GM23338 (cell line): ENCODE measurements at regions not wholly inside any gene's neighbourhood (a gene's known extent, or its start where the extent isn't known, plus 50 kb on each side); places are given as distances from the start of the nearest gene placed in this dataset.

Source experiments
- ATAC-seq: fragments of 200-7000 bp; cut with Tn5 transposase; 3 replicates; pipeline ENCODE4 v1.9.1; 2020
- DNase-seq: peaks from one replicate; pipeline ENCODE4 v3.0.0-alpha.2; 2015; ENCODE audit warnings: low spot score
- H2AFZ ChIP-seq: fragments of 200-600 bp; sonication (generic); 2 replicates; pipeline ENCODE4 v1.8.0; 2016; ENCODE audit warnings: antibody characterized with exemption, mild to moderate bottlenecking, moderate library complexity
- H3F3A ChIP-seq: fragments of 200-600 bp; sonication (generic); replicated peaks from 2 replicates; pipeline ENCODE4 v1.8.0; 2017; ENCODE audit warnings: antibody characterized with exemption, mixed run types, low read depth
- H3K27ac ChIP-seq: fragments of 200-600 bp; sonication (generic); 2 replicates; pipeline ENCODE4 v1.6.1; 2016; ENCODE audit warnings: low read depth
- H3K27me3 ChIP-seq: fragments of 200-600 bp; sonication (generic); 2 replicates; pipeline ENCODE4 v1.8.0; 2016; ENCODE audit warnings: mild to moderate bottlenecking, mixed run types, moderate library complexity; ENCODE audit not compliant: insufficient read depth
- H3K36me3 ChIP-seq: fragments of 200-600 bp; sonication (generic); 2 replicates; pipeline ENCODE4 v1.8.0; 2016; ENCODE audit warnings: mild to moderate bottlenecking; ENCODE audit not compliant: insufficient read depth
- H3K4me1 ChIP-seq: fragments of 200-600 bp; sonication (generic); 2 replicates; pipeline ENCODE4 v1.8.0; 2016; ENCODE audit warnings: mild to moderate bottlenecking, moderate library complexity; ENCODE audit not compliant: insufficient read depth
- H3K4me2 ChIP-seq: fragments of 200-600 bp; sonication (generic); 2 replicates; pipeline ENCODE4 v1.7.1; 2017; ENCODE audit warnings: mixed run types
- H3K4me3 ChIP-seq: fragments of 200-600 bp; sonication (generic); 2 replicates; pipeline ENCODE4 v1.6.1; 2016; ENCODE audit warnings: mixed run types
- H3K79me2 ChIP-seq: fragments of 200-600 bp; sonication (generic); replicated peaks from 2 replicates; pipeline ENCODE4 v1.8.0; 2017; ENCODE audit warnings: mild to moderate bottlenecking; ENCODE audit not compliant: insufficient read depth
- H3K9me2 ChIP-seq: fragments of 200-600 bp; sonication (generic); 2 replicates; pipeline ENCODE4 v1.8.0; 2017; ENCODE audit not compliant: insufficient read depth
- H4K20me1 ChIP-seq: fragments of 200-600 bp; sonication (generic); replicated peaks from 2 replicates; pipeline ENCODE4 v1.8.0; 2017; ENCODE audit warnings: mild to moderate bottlenecking; ENCODE audit not compliant: insufficient read depth
- H3K27ac Mint-ChIP-seq: 2 replicates; pipeline ENCODE4 v1.8.0; 2020; ENCODE audit warnings: inconsistent platforms, mild to moderate bottlenecking, moderate library complexity, mixed read lengths
- H3K27me3 Mint-ChIP-seq: 3 replicates; pipeline ENCODE4 v1.8.0; 2022; ENCODE audit warnings: low read depth, mild to moderate bottlenecking, moderate library complexity, mixed read lengths, inconsistent platforms; ENCODE audit not compliant: insufficient read depth, poor library complexity
- H3K36me3 Mint-ChIP-seq: 3 replicates; pipeline ENCODE4 v1.8.0; 2021; ENCODE audit warnings: low read depth, mild to moderate bottlenecking, inconsistent platforms, moderate library complexity, mixed read lengths
- H3K4me1 Mint-ChIP-seq: 3 replicates; pipeline ENCODE4 v1.8.0; 2020; ENCODE audit warnings: mild to moderate bottlenecking, inconsistent platforms, mixed read lengths
- H3K4me3 Mint-ChIP-seq: 3 replicates; pipeline ENCODE4 v1.8.0; 2021; ENCODE audit warnings: moderate library complexity, mild to moderate bottlenecking, inconsistent platforms, mixed read lengths
- H3K9me3 Mint-ChIP-seq: 3 replicates; pipeline ENCODE4 v1.8.0; 2020; ENCODE audit warnings: moderate library complexity, mild to moderate bottlenecking, inconsistent platforms, mixed read lengths
- CREB1 ChIP-seq: fragments of 250-450 bp; sonication (Bioruptor Pico); IDR thresholded peaks from 2 replicates; pipeline ENCODE4 v1.5.0; 2020; ENCODE audit warnings: low read depth, mild to moderate bottlenecking, moderate library complexity
- EZH2 ChIP-seq: fragments of 200-600 bp; sonication (generic); IDR thresholded peaks from one replicate; pipeline ENCODE4 v1.8.0; 2017; ENCODE audit warnings: antibody characterized with exemption, mild to moderate bottlenecking, low read depth; ENCODE audit not compliant: unreplicated experiment
- JUNB ChIP-seq: IDR thresholded peaks from one replicate; pipeline ENCODE4 v1.6.1; 2016; ENCODE audit warnings: antibody characterized with exemption; ENCODE audit not compliant: unreplicated experiment
- ZNF114 ChIP-seq: fragments of 250-450 bp; sonication (Bioruptor Pico); IDR thresholded peaks from 2 replicates; pipeline ENCODE4 v1.5.0; 2020; ENCODE audit warnings: mild to moderate bottlenecking, moderate library complexity
- TF ChIP-seq, protein P1 (sequence below): IDR thresholded peaks from 2 replicates; pipeline ENCODE4 v1.6.1; 2016; ENCODE audit warnings: antibody characterized with exemption
- TF ChIP-seq, protein P2 (sequence below): fragments of 250-450 bp; sonication (Bioruptor Pico); IDR thresholded peaks from 2 replicates; pipeline ENCODE4 v1.5.0; 2020; ENCODE audit warnings: mild to moderate bottlenecking, moderate library complexity

DNA sequence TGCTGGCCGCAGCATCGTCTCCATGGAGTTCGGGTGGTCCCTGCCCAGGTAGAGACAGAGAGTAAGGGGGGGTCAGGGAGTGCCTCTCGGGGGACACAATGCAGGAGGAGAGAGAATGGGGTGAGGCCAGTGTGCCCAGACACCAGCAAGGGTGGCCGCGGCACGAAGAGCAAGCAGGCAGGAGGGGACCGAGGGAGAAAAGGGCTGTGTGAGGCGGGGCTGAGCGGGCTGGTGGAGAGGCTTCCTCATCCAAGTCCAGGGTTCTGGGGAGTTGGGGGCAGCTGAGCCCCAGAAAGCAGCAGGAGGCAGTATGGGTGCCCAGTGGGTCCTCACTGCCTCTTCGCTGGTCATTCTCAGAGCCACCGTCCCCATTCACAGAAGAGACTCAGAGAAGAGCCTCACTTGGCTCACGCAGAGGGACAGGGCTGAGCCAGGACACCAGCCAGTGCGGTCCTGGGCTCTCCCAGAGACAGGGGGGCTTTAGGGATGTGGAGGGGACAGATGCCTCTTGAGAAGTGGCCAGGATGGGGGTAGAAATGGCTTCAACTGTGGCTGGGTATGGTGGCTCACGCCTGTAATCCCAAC, 78.9 kb downstream of the MICALL2 start:
- Mint-ChIP-seq H3K9me3 (no peaks in the 10 kb centered on the region), H3K36me3 (no peaks in the 10 kb centered on the region), H3K4me1 (no peaks in the 10 kb centered on the region), H3K27me3 (peaks cover 4% of the 10 kb centered on the region), H3K27ac (no peak overlapping the region), H3K4me3 (no peak overlapping the region)
- Histone ChIP-seq H3F3A (no peaks in the 10 kb centered on the region), H3K27ac (no peak overlapping the region), H3K36me3 (no peaks in the 10 kb centered on the region), H3K4me3 (no peak overlapping the region), H3K4me1 (no peaks in the 10 kb centered on the region), H4K20me1 (no peaks in the 10 kb centered on the region), H2AFZ (no peak overlapping the region), H3K9me2 (no peaks in the 10 kb centered on the region), H3K4me2 (no peak overlapping the region), H3K27me3 (no peaks in the 10 kb centered on the region), H3K79me2 (no peaks in the 10 kb centered on the region)
- TF ChIP-seq JUNB (no peak), CREB1 (CRISPR knock-in tag) (no peak), EZH2 (no peak), ZNF114 (no peak)
- TF ChIP-seq, protein P1, sequence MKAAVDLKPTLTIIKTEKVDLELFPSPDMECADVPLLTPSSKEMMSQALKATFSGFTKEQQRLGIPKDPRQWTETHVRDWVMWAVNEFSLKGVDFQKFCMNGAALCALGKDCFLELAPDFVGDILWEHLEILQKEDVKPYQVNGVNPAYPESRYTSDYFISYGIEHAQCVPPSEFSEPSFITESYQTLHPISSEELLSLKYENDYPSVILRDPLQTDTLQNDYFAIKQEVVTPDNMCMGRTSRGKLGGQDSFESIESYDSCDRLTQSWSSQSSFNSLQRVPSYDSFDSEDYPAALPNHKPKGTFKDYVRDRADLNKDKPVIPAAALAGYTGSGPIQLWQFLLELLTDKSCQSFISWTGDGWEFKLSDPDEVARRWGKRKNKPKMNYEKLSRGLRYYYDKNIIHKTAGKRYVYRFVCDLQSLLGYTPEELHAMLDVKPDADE: no peak
- DNase-seq (no peak), ATAC-seq (no peak)

DNA sequence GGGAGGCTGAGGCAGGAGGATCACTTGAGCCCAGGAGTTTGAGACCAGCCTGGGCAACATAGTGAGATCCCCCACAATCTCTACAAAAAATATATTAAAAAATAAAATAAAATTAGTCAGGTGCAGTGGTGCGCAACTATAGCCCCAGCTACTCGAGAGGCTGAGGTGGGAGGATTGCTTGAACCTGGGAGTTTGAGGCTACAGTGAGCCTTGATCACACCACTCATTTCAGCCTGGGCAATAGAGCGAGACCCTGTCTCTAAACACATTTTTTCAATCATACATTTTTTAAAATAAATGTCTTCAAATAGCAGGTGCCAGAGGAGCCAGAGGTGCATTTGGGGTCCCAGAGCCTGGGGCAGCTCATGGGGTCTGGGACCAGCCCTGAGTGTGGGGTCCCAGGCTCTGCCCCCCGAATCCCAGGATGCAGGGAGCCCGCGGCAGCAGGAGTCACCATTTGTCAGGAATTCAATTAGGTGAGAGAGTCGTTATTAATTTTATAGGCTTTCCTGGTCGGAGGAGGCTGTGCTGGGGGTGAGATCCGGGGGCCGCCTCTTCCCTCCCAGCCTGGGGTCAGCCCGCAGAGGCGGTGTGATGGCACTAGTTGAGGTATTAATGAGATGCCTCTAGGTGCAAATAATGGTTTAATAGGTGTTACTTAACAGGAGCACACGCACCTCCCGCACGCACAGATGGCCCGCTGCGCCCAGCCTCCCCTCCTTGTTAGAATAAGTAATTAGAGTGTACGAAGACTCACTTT, 78.3 kb downstream of the MICALL2 start:
- no peak for ATAC-seq
- Mint-ChIP-seq H3K27ac (no peak overlapping the region), H3K36me3 (no peaks in the 10 kb centered on the region), H3K9me3 (no peaks in the 10 kb centered on the region), H3K4me3 (no peak overlapping the region), H3K27me3 (peaks cover 4% of the 10 kb centered on the region), H3K4me1 (no peaks in the 10 kb centered on the region)
- TF ChIP-seq, protein P1: no peak
- TF ChIP-seq EZH2: no peak
- TF ChIP-seq, protein P2, sequence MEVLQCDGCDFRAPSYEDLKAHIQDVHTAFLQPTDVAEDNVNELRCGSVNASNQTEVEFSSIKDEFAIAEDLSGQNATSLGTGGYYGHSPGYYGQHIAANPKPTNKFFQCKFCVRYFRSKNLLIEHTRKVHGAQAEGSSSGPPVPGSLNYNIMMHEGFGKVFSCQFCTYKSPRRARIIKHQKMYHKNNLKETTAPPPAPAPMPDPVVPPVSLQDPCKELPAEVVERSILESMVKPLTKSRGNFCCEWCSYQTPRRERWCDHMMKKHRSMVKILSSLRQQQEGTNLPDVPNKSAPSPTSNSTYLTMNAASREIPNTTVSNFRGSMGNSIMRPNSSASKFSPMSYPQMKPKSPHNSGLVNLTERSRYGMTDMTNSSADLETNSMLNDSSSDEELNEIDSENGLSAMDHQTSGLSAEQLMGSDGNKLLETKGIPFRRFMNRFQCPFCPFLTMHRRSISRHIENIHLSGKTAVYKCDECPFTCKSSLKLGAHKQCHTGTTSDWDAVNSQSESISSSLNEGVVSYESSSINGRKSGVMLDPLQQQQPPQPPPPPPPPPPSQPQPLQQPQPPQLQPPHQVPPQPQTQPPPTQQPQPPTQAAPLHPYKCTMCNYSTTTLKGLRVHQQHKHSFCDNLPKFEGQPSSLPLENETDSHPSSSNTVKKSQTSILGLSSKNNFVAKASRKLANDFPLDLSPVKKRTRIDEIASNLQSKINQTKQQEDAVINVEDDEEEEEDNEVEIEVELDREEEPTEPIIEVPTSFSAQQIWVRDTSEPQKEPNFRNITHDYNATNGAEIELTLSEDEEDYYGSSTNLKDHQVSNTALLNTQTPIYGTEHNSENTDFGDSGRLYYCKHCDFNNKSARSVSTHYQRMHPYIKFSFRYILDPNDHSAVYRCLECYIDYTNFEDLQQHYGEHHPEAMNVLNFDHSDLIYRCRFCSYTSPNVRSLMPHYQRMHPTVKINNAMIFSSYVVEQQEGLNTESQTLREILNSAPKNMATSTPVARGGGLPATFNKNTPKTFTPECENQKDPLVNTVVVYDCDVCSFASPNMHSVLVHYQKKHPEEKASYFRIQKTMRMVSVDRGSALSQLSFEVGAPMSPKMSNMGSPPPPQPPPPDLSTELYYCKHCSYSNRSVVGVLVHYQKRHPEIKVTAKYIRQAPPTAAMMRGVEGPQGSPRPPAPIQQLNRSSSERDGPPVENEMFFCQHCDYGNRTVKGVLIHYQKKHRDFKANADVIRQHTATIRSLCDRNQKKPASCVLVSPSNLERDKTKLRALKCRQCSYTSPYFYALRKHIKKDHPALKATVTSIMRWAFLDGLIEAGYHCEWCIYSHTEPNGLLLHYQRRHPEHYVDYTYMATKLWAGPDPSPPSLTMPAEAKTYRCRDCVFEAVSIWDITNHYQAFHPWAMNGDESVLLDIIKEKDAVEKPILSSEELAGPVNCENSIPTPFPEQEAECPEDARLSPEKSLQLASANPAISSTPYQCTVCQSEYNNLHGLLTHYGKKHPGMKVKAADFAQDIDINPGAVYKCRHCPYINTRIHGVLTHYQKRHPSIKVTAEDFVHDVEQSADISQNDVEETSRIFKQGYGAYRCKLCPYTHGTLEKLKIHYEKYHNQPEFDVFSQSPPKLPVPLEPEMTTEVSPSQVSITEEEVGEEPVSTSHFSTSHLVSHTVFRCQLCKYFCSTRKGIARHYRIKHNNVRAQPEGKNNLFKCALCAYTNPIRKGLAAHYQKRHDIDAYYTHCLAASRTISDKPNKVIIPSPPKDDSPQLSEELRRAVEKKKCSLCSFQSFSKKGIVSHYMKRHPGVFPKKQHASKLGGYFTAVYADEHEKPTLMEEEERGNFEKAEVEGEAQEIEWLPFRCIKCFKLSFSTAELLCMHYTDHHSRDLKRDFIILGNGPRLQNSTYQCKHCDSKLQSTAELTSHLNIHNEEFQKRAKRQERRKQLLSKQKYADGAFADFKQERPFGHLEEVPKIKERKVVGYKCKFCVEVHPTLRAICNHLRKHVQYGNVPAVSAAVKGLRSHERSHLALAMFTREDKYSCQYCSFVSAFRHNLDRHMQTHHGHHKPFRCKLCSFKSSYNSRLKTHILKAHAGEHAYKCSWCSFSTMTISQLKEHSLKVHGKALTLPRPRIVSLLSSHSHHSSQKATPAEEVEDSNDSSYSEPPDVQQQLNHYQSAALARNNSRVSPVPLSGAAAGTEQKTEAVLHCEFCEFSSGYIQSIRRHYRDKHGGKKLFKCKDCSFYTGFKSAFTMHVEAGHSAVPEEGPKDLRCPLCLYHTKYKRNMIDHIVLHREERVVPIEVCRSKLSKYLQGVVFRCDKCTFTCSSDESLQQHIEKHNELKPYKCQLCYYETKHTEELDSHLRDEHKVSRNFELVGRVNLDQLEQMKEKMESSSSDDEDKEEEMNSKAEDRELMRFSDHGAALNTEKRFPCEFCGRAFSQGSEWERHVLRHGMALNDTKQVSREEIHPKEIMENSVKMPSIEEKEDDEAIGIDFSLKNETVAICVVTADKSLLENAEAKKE: no peak
- Histone ChIP-seq H2AFZ (no peak overlapping the region), H3K27me3 (no peaks in the 10 kb centered on the region), H3K4me1 (no peaks in the 10 kb centered on the region), H3K36me3 (no peaks in the 10 kb centered on the region), H3K27ac (no peak overlapping the region), H4K20me1 (no peaks in the 10 kb centered on the region), H3K4me2 (no peak overlapping the region), H3K9me2 (no peaks in the 10 kb centered on the region), H3K4me3 (no peak overlapping the region), H3F3A (no peaks in the 10 kb centered on the region), H3K79me2 (no peaks in the 10 kb centered on the region)
- no peak for DNase-seq
